K562 (cell line): ENCODE measurements at regions not wholly inside any gene's neighbourhood (a gene's known extent, or its start where the extent isn't known, plus 50 kb on each side); places are given as distances from the start of the nearest gene placed in this dataset.

Experiments
- ATAC-seq: fragments of 200-7000 bp; cut with Tn5 transposase; 3 replicates; pipeline ENCODE4 v1.9.1; 2020; ENCODE audit warnings: moderate library complexity
- BruUV-seq: library from RNA; stranded (reverse); fragments of 400-500 nt; replicated peaks from 2 replicates; lab custom pipeline; 2021; lab: Mats Ljungman, UMichigan
- CTCF ChIA-PET: fragments of 300-600 bp; formaldehyde crosslinking; extraction: SDS; loops from one replicate; lab custom pipeline; 2021; ENCODE audit warnings: low intra/inter-chr PET ratio; lab: Yijun Ruan, JAX
- POLR2A ChIA-PET: fragments of 300-600, 350-650 bp; sonication (Branson Sonifier 250); formaldehyde crosslinking; extraction: SDS; loops from one replicate; lab custom pipeline; 2021; ENCODE audit warnings: antibody characterized with exemption, inconsistent platforms; lab: Yijun Ruan, JAX
- DNase-seq, 4 experiments: peaks; one replicate each; pipeline versions ENCODE4 v3.0.0 to v3.0.0-alpha.2; 2011 to 2018; ENCODE audit warnings: low spot score in 3 of 4, mixed read lengths in 3 of 4; ENCODE audit errors: extremely low read depth in 1 of 4
- FAIRE-seq: peaks from 2 replicates; lab custom pipeline; 2011; peaks lifted over from hg19 to GRCh38; lab: Jason Lieb, UNC
- H2AFZ ChIP-seq: 2 replicates; pipeline ENCODE4 v1.6.0; 2011; ENCODE audit warnings: low read depth, low read length, control low read depth, inconsistent platforms
- H3K27ac ChIP-seq: fragments of 200-600 bp; 3 replicates; pipeline ENCODE4 v1.8.0; 2011; ENCODE audit warnings: low read depth, mild to moderate bottlenecking, control low read depth, inconsistent platforms, low read length, moderate library complexity, mixed read lengths; ENCODE audit errors: extremely low read depth
- H3K27me3 ChIP-seq, 2 experiments: fragments of 300-600 bp in 1 of 2; 2 replicates in 1 of 2; 3 replicates in 1 of 2; pipeline versions ENCODE4 v1.6.0 to v1.8.0; 2011; ENCODE audit warnings: inconsistent platforms in 2 of 2, low read length in 2 of 2, mild to moderate bottlenecking in 1 of 2, mixed read lengths in 1 of 2, moderate library complexity in 1 of 2; ENCODE audit not compliant: control insufficient read depth in 2 of 2, insufficient read depth in 2 of 2
- H3K36me3 ChIP-seq: fragments of 300-600 bp; 3 replicates; pipeline ENCODE4 v1.8.0; 2011; ENCODE audit warnings: mild to moderate bottlenecking, low read length, inconsistent platforms; ENCODE audit not compliant: control insufficient read depth, insufficient read depth
- H3K4me1 ChIP-seq, 2 experiments: fragments of 200-600 bp in 1 of 2; replicated peaks in 1 of 2; 2 replicates in 1 of 2; 3 replicates in 1 of 2; pipeline versions ENCODE4 v1.5.1 to v1.8.0; 2011; ENCODE audit warnings: inconsistent platforms in 2 of 2, low read length in 2 of 2, mild to moderate bottlenecking in 1 of 2, mixed read lengths in 1 of 2, moderate library complexity in 1 of 2; ENCODE audit not compliant: control insufficient read depth in 2 of 2, insufficient read depth in 2 of 2
- H3K4me2 ChIP-seq: 2 replicates; pipeline ENCODE4 v1.6.1; 2011; ENCODE audit warnings: low read length, control low read depth, inconsistent platforms, mixed read lengths; ENCODE audit not compliant: insufficient read depth
- H3K4me3 ChIP-seq: fragments of 200-600 bp; sonication (generic), shearing (Covaris generic); 2 replicates; pipeline ENCODE4 v1.5.1; 2016; ENCODE audit warnings: control low read depth, inconsistent platforms
- H3K79me2 ChIP-seq: fragments of 200-600 bp; 3 replicates; pipeline ENCODE4 v1.8.0; 2011; ENCODE audit warnings: low read length, inconsistent platforms; ENCODE audit not compliant: control insufficient read depth, insufficient read depth
- H3K9ac ChIP-seq, 2 experiments: 2 replicates each; pipeline versions ENCODE4 v1.6.0 to v1.6.1; 2011; ENCODE audit warnings: low read depth in 2 of 2, low read length in 2 of 2, control low read depth in 1 of 2, inconsistent platforms in 1 of 2, mild to moderate bottlenecking in 1 of 2, mixed read lengths in 1 of 2; ENCODE audit not compliant: insufficient read depth in 1 of 2
- H3K9me1 ChIP-seq: one replicate; pipeline ENCODE4 v1.6.0; 2011; ENCODE audit warnings: inconsistent platforms, mild to moderate bottlenecking, low read length, moderate library complexity; ENCODE audit not compliant: control insufficient read depth, insufficient read depth
- H3K9me3 ChIP-seq: replicated peaks from 2 replicates; pipeline ENCODE4 v1.5.1; 2011; ENCODE audit warnings: low read depth, low read length, inconsistent platforms; ENCODE audit not compliant: control insufficient read depth, insufficient read depth
- H4K20me1 ChIP-seq: replicated peaks from 2 replicates; pipeline ENCODE4 v1.6.1; 2011; ENCODE audit warnings: low read length, inconsistent platforms, mixed read lengths; ENCODE audit not compliant: control insufficient read depth, insufficient read depth
- ADNP ChIP-seq: fragments of 200-800 bp; sonication (Bioruptor generic); IDR thresholded peaks from 2 replicates; pipeline ENCODE4 v1.6.1; 2016; ENCODE audit warnings: missing genetic modification characterization, missing compliant biosample characterization
- BDP1 ChIP-seq: IDR thresholded peaks from 3 replicates; pipeline ENCODE4 v1.6.1; 2011; ENCODE audit not compliant: insufficient read length, insufficient read depth
- C11orf30 ChIP-seq: fragments of 450-650 bp; IDR thresholded peaks from 2 replicates; pipeline ENCODE4 v1.6.1; 2016; ENCODE audit warnings: low read depth, mild to moderate bottlenecking
- KLF10 ChIP-seq: fragments of 250-450 bp; sonication (Bioruptor Pico); IDR thresholded peaks from 2 replicates; pipeline ENCODE4 v1.6.1; 2021; ENCODE audit warnings: matching md5 sums
- KLF16 ChIP-seq: IDR thresholded peaks from 2 replicates; pipeline ENCODE4 v1.6.1; 2016; ENCODE audit warnings: antibody characterized with exemption
- MCM2 ChIP-seq: fragments of 450-650 bp; IDR thresholded peaks from 2 replicates; pipeline ENCODE4 v1.6.1; 2017; ENCODE audit warnings: low read depth, mild to moderate bottlenecking
- PRPF4 ChIP-seq: fragments of 200-400 bp; formaldehyde crosslinking; IDR thresholded peaks from one replicate; pipeline ENCODE4 v1.6.1; 2017; ENCODE audit warnings: low read length, low read depth, mild to moderate bottlenecking; ENCODE audit not compliant: insufficient read depth, poor library complexity, severe bottlenecking
- RBM15 ChIP-seq: fragments of 200-400 bp; formaldehyde crosslinking; IDR thresholded peaks from 2 replicates; pipeline ENCODE4 v1.6.1; 2018; ENCODE audit warnings: mild to moderate bottlenecking, low read length, moderate library complexity; ENCODE audit not compliant: insufficient read depth
- RBM17 ChIP-seq: fragments of 200-400 bp; formaldehyde crosslinking; IDR thresholded peaks from 2 replicates; pipeline ENCODE4 v1.6.1; 2017; ENCODE audit warnings: low read depth, mild to moderate bottlenecking, low read length, borderline replicate concordance
- YBX1 ChIP-seq: fragments of 450-650 bp; IDR thresholded peaks from 2 replicates; pipeline ENCODE4 v1.7.1; 2016; ENCODE audit warnings: mild to moderate bottlenecking
- ZBTB8A ChIP-seq: fragments of 450-650 bp; IDR thresholded peaks from 2 replicates; pipeline ENCODE4 v1.6.1; 2018; ENCODE audit warnings: mild to moderate bottlenecking, moderate library complexity; ENCODE audit not compliant: partially characterized antibody
- ZNF263 ChIP-seq: sonication (generic); formaldehyde crosslinking; IDR thresholded peaks from 2 replicates; pipeline ENCODE4 v1.8.0; 2022; ENCODE audit warnings: mild to moderate bottlenecking, missing genetic modification reagents, borderline replicate concordance
- WGBS: fragments of 100-300 bp; shearing (Covaris generic); methylation state at CpG from one replicate; pipeline ENCODE4 v1.1.6; 2016; ENCODE audit warnings: low coverage, mixed read lengths; ENCODE audit not compliant: insufficient coverage; ENCODE audit errors: missing lambda C conversion rate; 5-methylcytosine and 5-hydroxymethylcytosine counted together
- in situ Hi-C: fragments of 300-500 bp; cut with MboI; formaldehyde crosslinking; loops from 4 replicates; pipeline ENCODE4 v1.15.0; 2018; ENCODE audit warnings: inconsistent platforms, mixed read lengths
- intact Hi-C: fragments of 100-400 bp; cut with micrococcal nuclease; formaldehyde crosslinking; loops from 2 replicates; pipeline ENCODE4 v1.14.2; 2022
- TF ChIP-seq, protein P1 (sequence below): fragments of 250-450 bp; sonication (Bioruptor Pico); IDR thresholded peaks from 2 replicates; pipeline ENCODE4 v1.8.0; 2021; ENCODE audit warnings: borderline replicate concordance, mild to moderate bottlenecking, moderate library complexity; ENCODE audit not compliant: poor library complexity, severe bottlenecking
- TF ChIP-seq, protein P2 (sequence below): fragments of 450-650 bp; formaldehyde crosslinking; IDR thresholded peaks from 2 replicates; pipeline ENCODE4 v1.4.0; 2020; ENCODE audit warnings: mild to moderate bottlenecking, moderate library complexity
- TF ChIP-seq, protein P3 (sequence below): sonication (generic); formaldehyde crosslinking; IDR thresholded peaks from 2 replicates; pipeline ENCODE4 v1.8.0; 2022; ENCODE audit warnings: missing genetic modification reagents, mild to moderate bottlenecking, moderate library complexity, borderline replicate concordance
- TF ChIP-seq, protein P4 (sequence below): fragments of 450-650 bp; IDR thresholded peaks from one replicate; pipeline ENCODE4 v1.6.1; 2018; ENCODE audit warnings: mild to moderate bottlenecking, moderate library complexity; ENCODE audit not compliant: partially characterized antibody
- TF ChIP-seq, protein P5 (sequence below): sonication (generic); formaldehyde crosslinking; IDR thresholded peaks from 2 replicates; pipeline ENCODE4 v1.4.0; 2020; ENCODE audit warnings: mild to moderate bottlenecking, missing genetic modification reagents

DNA sequence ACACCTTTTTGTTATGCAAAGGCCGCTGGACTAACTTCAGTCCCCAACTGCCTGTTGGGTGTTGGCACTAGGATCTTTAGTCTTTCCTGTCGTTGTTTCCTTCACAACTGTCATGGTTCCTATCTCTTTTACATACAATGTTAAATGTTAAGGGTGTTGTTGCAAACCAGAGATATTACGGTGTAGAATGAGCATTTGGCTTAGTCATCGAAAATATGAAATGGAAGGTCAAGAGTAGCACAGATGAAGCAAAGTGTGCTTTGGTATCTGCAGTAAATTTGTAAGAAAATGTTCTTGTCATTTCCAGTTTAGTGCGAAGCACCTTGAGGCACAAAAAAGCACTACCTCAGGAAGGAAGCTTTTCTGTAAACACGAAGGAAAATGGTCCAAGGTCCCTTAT lies 751.3 kb upstream of the LRFN5 start:
- Histone ChIP-seq H3K79me2 (no peaks in the 10 kb centered on the region), H3K9ac (no peak overlapping the region), H4K20me1 (no peaks in the 10 kb centered on the region), H3K9me3 (no peaks in the 10 kb centered on the region), H2AFZ (no peak overlapping the region), H3K36me3 (no peaks in the 10 kb centered on the region), H3K27ac (no peak overlapping the region), H3K9me1 (no peaks in the 10 kb centered on the region), H3K4me3 (no peak overlapping the region), H3K4me2 (no peak overlapping the region), H3K4me1 (no peaks in the 10 kb centered on the region), H3K27me3 (no peaks in the 10 kb centered on the region)
- intact Hi-C loops (no loop called here), in situ Hi-C loops (no loop called here)
- ATAC-seq (no peak), DNase-seq (no peak), FAIRE-seq (no peak)
- TF ChIP-seq BDP1 (no peak), C11orf30 (no peak), KLF16 (no peak), KLF10 (no peak), ZNF263 (CRISPR knock-in tag) (no peak), ADNP (no peak), YBX1 (no peak), PRPF4 (no peak), RBM17 (no peak), ZBTB8A (no peak), RBM15 (no peak), MCM2 (no peak)
- TF ChIP-seq, protein P1, sequence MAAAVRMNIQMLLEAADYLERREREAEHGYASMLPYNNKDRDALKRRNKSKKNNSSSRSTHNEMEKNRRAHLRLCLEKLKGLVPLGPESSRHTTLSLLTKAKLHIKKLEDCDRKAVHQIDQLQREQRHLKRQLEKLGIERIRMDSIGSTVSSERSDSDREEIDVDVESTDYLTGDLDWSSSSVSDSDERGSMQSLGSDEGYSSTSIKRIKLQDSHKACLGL (CRISPR knock-in tag) = no peak
- TF ChIP-seq, protein P2, sequence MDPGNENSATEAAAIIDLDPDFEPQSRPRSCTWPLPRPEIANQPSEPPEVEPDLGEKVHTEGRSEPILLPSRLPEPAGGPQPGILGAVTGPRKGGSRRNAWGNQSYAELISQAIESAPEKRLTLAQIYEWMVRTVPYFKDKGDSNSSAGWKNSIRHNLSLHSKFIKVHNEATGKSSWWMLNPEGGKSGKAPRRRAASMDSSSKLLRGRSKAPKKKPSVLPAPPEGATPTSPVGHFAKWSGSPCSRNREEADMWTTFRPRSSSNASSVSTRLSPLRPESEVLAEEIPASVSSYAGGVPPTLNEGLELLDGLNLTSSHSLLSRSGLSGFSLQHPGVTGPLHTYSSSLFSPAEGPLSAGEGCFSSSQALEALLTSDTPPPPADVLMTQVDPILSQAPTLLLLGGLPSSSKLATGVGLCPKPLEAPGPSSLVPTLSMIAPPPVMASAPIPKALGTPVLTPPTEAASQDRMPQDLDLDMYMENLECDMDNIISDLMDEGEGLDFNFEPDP (CRISPR knock-in tag) = no peak
- TF ChIP-seq, protein P3, sequence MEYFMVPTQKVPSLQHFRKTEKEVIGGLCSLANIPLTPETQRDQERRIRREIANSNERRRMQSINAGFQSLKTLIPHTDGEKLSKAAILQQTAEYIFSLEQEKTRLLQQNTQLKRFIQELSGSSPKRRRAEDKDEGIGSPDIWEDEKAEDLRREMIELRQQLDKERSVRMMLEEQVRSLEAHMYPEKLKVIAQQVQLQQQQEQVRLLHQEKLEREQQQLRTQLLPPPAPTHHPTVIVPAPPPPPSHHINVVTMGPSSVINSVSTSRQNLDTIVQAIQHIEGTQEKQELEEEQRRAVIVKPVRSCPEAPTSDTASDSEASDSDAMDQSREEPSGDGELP = no peak
- TF ChIP-seq, protein P4, sequence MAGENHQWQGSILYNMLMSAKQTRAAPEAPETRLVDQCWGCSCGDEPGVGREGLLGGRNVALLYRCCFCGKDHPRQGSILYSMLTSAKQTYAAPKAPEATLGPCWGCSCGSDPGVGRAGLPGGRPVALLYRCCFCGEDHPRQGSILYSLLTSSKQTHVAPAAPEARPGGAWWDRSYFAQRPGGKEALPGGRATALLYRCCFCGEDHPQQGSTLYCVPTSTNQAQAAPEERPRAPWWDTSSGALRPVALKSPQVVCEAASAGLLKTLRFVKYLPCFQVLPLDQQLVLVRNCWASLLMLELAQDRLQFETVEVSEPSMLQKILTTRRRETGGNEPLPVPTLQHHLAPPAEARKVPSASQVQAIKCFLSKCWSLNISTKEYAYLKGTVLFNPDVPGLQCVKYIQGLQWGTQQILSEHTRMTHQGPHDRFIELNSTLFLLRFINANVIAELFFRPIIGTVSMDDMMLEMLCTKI = no peak
- TF ChIP-seq, protein P5, sequence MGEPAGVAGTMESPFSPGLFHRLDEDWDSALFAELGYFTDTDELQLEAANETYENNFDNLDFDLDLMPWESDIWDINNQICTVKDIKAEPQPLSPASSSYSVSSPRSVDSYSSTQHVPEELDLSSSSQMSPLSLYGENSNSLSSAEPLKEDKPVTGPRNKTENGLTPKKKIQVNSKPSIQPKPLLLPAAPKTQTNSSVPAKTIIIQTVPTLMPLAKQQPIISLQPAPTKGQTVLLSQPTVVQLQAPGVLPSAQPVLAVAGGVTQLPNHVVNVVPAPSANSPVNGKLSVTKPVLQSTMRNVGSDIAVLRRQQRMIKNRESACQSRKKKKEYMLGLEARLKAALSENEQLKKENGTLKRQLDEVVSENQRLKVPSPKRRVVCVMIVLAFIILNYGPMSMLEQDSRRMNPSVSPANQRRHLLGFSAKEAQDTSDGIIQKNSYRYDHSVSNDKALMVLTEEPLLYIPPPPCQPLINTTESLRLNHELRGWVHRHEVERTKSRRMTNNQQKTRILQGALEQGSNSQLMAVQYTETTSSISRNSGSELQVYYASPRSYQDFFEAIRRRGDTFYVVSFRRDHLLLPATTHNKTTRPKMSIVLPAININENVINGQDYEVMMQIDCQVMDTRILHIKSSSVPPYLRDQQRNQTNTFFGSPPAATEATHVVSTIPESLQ (CRISPR knock-in tag) = no peak
- WGBS = 0% methylated on average over 4 of the region's 6 CpGs
- ChIA-PET CTCF (no interaction called here), POLR2A (interaction anchor here (0.6 kb wide), 1 partner anchor 1304 kb away, joined by 3 read pairs; no protein-coding TSS in a partner anchor)
- BruUV-seq = no TSS peak
